ENCODE measurements at regions not wholly inside any gene's neighbourhood (a gene's known extent, or its start where the extent isn't known, plus 50 kb on each side); places are given as distances from the start of the nearest gene placed in this dataset.

DNA sequence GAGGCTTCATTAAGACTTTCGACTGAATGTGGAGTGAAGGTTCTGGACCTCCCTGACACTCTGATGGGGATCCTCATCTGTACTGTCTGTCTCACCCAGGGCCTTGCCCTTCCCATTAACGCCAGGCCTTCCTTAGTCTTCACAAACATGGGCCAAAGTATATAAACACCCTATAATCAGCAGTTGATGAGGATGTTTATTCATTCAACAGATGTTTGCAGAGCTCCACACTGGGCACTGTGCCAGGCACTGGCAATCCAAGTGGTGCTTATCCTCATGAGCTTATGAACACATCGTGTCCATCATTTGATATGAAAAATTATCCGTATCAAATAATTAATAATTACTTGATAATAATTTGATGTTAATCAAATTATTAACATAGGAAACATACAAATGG is 454.4 kb downstream of the FUT8 start:
- DNase-seq (ENCODE audit: low read depth in 4 of 4, low spot score in 2 of 4) = no peak

DNA sequence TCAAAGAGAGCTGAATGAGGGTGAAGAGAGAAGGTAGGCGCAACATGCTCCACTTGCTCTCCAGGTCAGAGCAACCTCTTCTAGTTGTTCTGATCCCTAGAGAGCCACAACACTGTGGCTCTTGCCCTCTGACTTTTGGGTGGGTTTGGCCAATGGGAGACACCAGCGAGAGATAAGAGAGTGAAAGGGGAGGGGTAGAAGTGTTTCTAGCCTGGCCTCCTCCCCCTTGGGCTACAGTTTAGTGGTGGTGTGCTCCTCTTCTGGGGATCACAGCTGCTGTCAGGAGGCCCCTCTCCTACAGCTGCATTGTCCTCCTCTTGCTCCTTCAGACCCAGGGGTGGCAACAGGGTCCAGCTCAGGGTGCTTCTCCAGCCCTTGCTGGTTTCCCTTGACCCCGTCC is 454.8 kb downstream of the FUT8 start:
- no peak for DNase-seq (ENCODE audit: low read depth in 4 of 4, low spot score in 2 of 4)

DNA sequence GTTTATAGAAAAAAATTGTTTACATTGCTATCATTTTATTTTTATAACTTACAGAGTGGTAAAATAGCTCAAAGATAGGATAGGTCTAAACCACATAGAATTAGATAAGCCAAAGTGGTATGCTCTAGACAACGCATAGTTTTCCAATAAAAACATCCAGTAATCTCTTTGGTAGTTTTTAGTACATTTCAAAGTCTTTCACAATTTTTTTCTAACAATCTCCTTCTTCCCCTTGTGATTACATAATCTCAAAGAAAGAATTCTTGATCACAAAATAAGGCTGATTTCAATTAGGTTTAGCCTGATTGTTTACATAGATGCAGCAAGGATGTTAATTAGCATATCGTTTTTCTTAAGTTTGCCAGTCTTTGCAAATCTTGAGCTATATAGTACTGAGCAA is 460.0 kb downstream of the FUT8 start:
- no peak for DNase-seq (ENCODE audit: low read depth in 4 of 4, low spot score in 2 of 4)

DNA sequence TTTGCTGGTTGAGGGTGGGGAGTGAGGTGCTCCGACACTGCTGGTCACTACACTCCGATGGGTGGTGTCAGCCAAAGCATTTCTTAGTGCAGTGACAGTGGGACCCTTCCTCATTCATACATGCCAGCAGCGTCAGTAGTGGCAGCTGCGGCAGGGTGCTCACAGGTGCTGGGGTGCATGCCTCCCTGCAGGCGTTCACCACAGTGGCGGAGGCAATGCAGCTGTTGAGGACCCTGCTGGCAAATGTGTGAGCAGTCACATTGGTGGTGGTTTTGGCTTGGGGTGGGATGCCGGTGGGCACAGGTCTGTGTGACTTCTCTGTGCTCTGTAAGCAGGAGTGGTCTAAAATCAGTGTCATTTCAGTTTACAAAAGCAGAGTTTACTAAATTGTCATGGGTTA is 464.6 kb downstream of the FUT8 start:
- no peak for DNase-seq (ENCODE audit: low read depth in 4 of 4, low spot score in 2 of 4)

DNA sequence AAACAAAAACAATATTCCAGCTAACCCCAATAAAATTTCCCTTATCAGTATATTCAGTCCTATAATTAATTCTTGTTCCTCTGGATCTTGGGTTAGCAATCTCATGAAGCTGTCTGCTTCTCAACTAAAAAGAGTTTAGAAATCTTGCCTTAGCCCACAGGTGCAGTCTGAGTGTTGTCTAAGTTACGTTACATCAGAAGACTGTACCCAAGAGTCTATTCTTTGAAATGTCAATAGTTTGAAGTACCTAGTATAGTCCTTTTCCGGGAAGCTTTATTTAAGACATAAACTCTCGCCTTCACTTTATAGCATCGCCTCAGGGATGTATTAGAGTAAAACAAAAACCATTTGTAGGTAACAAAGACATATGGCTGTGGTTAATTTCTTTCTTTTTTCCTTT is 465.1 kb downstream of the FUT8 start:
- no peak for DNase-seq (ENCODE audit: low read depth in 4 of 4, low spot score in 2 of 4)

DNA sequence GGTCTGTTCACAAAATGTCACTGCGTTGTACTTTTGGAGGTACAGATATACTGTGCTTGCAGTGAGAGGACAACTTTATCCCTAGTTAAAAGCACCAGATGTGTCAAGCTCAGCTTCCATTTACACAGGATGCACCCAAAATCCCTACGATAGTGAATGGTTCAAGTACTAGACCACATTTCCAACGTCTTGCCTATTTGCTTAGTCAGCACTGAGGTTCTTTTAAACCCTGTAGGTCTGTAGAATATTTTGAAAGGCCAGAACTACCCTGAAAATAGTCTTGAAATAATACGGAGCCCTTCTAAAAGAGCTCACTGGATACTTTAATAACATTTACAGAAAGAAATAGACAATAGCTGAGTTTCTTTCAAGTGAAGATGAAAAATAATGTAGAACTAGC is 466.1 kb downstream of the FUT8 start:
- DNase-seq (ENCODE audit: low read depth in 4 of 4, low spot score in 2 of 4) = no peak

DNA sequence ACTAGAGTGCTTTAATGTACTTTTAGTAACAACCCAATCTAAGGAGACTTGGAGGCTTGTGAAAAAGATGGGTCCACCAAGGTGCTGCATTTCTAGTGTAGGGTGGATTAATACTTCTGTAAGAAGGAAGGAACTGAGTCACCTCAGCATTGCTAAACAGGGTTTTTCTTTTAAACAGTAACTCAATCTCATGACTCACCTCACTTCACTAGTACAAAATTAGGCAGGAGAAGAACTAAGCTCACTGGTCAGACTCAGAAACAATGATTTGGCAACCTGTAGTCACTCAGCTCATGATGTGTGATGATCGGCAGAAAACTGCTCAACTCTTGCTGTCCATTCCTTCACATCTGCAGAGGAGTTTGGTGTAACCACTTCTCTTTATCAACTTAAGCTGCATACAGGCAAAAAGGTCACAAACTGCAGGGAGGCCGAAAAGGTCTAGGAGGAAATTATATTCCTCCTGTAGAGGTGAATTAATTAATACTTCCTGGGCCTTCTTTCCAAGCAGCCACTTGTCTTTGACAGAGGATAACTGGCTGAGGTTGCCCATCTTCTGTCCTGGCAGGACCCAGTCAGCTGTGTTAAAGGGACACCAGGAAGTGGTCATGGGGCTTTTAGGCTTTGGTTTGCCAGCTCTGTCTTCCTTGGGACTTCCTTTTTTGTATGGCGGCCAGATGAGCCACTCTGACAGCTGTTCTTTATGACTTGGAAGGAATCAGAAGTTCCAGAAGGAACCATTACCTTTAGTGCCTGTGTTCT is 466.9 kb downstream of the FUT8 start:
- DNase-seq (ENCODE audit: low read depth in 4 of 4, low spot score in 2 of 4) = no peak

DNA sequence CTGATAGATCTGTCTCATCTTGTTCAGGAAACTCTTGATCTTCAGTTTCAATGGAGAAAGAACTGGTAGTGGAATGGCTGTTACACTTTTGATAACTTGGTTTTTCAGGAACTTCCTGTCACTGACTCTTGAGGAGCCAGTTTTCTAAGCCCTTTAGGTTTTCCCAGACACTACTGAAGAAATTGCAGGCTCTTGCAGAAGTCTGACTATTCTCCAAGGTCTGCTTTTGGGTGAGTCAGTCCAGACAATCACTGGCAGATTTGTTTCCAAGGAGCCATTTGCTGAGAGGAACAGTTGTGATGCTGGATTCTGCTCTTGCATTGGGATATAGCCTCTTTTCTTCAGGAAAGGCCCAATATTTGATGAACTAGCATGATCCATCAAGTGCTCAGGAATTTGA is 468.0 kb downstream of the FUT8 start:
- no peak for DNase-seq (ENCODE audit: low read depth in 4 of 4, low spot score in 2 of 4)

DNA sequence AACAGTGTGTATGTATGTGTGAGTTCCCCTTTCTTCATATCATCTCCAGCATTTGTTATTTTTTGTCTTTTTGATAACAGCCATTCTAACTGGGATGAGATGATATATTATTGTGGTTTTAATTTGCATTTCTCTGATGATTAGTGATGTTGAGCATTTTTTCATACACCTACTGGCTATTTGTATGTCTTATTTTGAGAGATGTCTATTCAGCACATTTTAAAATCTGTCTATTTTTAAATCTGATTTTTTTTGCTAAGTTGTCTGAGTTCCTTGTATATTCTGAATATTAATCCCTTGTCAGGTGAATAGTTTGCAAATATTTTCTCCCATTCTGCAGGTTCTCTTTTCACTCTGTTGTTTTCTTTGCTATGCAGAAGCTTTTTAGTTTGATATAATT is 469.1 kb downstream of the FUT8 start:
- no peak for DNase-seq (ENCODE audit: low read depth in 4 of 4, low spot score in 2 of 4)

DNA sequence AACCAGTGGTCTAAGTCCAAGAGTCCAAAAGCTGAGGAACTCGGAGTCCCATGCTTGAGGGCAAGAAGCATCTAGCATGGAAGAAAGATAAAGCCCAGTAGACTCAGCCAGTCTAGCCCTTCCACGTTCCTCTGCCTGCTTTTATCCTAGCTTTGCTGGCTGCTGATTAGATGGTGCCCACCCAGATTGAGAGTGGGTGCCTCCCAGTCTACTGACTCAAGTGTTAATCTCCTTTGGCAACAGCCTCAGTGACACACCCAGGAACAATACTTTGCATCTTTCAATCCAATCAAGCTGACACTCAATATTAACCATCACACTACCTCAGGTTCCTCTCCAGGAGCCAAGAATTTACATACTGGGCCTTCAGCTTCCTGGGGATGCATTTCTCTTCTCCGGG is 476.1 kb downstream of the FUT8 start:
- DNase-seq (ENCODE audit: low read depth in 4 of 4, low spot score in 2 of 4) = no peak

DNA sequence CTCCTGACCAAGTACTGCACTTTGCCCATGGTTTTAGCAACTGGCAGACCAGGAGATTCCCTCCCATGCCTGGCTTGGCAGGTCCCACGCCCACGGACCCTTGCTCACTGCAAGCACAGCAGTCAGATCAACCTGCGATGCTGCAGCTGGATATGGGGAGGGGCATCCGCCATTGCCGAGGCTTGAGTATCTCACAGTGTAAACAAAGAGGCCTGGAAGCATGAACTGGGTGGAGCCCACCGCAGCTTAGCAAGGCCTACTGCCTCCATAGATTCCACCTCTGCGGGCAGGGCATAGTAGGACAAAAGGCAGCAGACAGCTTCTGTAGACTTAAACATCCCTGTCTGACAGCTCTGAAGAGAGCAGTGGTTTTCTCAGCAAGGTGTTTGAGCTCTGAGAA is 479.8 kb downstream of the FUT8 start:
- no peak for DNase-seq (ENCODE audit: low read depth in 4 of 4, low spot score in 2 of 4)

DNA sequence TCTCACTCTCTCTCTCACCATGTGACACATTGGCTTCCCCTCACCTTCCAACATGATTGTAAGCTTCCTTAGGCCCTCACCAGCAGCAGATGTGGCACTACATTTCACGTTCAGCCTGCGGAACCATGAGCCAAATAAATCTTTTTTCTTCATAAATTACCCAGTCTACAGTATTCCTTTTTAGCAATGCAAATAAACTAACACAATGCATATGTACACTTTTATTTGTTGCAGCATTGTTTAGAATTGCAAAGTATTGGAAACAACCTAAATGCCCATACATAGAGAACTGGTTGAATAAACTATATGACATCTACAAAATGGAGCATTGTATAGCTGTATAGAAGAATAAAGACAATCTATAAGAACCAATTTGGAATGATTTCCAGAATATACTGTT is 487.6 kb downstream of the FUT8 start:
- no peak for DNase-seq (ENCODE audit: low read depth in 4 of 4, low spot score in 2 of 4)

DNA sequence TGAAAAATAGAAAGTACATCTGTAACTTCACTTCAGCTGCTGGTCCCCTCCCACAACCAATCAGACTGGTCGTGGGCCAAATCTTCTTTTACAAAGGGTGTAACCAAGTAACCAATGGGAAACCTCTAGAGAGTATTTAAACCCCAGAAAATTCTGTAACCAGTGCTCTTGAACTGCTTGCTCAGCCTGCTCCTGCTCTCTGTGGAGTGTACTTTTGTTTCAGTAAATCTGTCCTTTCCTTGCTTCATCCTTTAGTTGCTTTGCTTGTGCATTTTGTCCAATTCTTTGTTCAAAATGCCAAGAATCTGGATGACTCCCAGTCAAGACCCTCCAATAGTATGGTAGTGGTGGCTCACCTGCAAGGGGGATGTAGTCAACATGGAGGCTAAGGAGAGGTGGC is 489.1 kb downstream of the FUT8 start:
- no peak for DNase-seq (ENCODE audit: low read depth in 4 of 4, low spot score in 2 of 4)

DNA sequence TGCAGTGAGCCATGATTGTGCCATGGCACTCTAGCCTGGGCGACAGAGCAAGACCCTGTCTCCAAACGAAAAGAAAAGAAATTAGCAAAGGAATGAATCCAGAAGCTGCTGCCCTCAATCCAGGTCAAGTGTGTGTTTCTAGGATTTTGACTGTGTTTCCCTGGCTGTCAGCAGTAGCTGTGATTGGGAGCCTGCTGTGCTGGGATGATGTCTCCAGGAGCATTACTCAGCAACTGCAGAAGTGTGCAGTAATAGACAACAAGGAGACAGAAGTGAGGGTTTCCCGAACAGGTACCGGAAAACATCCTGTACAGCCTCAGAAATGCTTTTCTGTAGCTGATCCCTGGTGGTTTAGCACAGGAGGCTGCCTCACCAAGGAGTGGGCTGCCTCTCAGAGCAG is 492.5 kb downstream of the FUT8 start:
- DNase-seq (ENCODE audit: low read depth in 4 of 4, low spot score in 2 of 4) = no peak

DNA sequence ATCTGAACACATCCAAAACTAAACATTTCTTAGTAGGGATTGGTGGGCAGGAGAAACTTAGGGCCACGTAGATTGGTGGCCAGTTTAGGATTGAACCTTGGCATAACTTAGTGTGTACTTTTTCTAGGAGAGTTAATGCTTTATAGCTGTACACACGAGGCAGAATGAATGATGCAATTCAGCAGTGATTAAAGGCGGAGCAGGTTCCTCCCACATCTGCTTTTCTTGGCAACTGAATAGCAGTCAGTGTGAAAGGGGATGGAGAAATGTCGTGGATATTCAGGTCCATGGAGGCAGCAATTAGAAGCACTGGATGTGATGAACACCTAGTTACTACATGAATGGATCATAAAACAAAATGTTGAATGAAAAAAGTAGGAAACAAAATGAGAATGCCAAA is 493.8 kb downstream of the FUT8 start:
- DNase-seq (ENCODE audit: low read depth in 4 of 4, low spot score in 2 of 4) = no peak

DNA sequence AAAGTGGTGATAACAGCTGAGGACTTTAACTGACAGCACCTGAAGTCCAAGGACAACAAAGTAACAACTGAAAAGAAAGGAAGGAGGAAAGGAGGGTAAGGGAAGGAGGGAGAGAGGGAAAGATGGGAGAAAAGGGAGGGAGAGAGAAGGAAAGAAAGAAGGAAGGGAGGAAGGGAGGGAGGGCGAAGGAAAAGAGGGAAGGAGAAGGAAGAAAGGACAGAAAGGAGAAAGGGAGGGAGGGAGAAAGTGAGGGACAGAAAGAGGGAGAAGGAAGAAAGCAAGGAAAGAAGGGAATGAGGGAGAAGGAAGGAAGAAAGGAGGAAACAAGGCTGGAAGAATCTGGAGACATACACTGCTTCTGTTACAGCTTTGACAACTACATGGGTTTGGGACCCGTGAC is 494.4 kb downstream of the FUT8 start:
- no peak for DNase-seq (ENCODE audit: low read depth in 4 of 4, low spot score in 2 of 4)

DNA sequence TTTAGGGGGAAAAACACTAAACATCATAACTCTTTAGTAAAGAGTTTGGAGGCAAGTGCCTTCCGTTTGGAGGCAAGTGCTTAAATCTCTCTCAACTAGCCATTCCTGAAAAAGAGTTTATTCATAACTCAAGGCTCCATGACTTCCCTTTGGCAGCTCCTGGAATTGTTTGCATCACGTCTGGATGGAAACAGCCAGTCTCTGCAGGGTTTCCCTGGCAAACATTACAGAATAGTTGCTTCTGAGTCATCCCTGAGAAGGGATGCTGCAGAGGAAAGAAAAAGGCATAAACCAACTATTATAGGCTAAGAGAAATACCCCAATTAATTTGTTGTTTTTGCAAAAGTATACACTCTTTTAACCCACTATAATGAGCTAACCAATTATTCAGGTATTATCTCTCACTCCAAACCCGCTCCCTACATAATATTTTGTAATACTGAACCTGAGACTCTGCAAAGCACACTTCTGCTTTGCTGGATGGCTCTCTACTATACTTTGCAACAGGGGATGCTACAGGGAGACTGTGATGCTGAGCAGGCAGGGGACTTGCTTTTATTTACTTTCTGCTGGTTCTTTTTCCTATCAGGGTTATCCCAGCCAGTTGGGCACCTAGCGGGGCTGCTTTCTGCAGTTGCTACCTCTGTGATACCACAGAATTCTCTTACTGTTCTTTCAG is 497.7 kb downstream of the FUT8 start:
- DNase-seq (ENCODE audit: low read depth in 4 of 4, low spot score in 2 of 4) = no peak

DNA sequence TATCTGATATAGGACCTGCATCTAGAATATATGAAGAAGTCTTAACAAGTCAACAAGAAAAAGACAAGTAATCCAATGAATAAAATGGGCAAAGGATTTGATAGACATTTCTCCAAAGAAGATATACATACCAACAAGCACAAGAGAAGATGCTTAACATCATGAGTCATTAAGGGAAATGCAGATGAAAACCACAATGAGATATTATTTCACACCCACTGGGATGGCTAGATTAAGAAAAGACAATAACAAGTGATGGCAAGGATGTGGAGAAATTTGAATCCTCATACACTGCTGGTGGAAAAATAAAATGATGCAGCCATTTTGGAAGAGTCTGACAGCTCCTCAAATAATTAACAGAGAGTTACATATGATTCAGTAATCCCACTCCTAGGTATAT is 502.6 kb downstream of the FUT8 start:
- DNase-seq (ENCODE audit: low read depth in 4 of 4, low spot score in 2 of 4) = no peak

DNA sequence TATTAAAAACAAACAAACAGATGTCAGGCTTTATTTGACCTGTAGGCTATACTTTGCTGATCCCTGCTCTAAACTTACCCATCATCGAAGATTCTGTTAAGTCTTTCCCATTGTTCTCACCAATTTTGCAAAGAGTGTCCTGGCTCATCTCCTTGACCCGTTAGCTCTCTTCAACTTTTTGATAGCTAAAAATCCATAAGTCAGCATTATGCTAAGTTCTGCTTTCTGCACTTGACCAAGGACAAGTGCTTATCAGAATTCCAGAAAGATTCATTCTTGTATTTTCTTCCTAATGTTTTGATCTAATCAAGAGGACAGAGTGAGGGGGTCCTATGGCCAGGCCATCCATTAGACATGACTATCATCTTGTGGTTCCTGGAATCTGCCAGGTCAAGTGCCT is 503.5 kb downstream of the FUT8 start:
- DNase-seq (ENCODE audit: low read depth in 4 of 4, low spot score in 2 of 4) = no peak

DNA sequence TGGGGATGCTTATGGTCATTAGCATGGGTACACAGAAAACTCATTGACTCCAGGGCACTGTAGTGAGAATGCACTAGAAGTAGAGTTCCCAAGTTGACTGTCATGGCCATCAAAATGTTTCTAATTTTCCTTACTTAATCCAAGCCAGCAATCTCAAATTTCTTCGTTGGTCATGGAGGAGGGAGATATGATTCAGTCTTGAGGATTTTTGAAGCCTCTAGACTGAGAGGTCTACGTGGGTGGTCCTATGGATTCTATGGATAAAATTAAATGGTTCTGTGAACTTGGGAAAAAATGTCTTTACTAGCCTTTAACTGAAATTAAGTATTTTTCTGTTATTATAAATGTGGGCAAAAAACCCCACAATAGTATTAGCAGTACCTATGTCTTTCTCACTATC is 508.5 kb downstream of the FUT8 start:
- no peak for DNase-seq (ENCODE audit: low read depth in 4 of 4, low spot score in 2 of 4)

DNA sequence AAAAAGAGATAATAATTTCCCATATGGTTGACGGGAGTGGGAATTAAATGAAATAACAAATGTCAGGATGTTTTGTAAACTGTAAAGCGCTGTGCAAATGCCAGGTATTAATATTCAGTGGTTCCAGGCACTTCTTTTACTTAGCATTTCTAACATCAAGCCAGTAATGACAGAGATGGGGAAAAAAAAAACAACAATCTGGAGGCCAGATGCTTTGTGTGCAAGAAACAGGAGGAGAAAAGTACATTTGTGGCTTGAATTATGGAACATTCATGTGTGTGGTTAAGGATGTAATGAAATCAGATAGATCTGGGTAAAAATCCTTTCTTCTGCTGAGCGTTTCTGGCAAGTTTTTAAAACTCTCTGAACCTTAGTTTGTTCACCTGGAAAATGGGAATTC is 509.6 kb downstream of the FUT8 start:
- DNase-seq (ENCODE audit: low read depth in 4 of 4, low spot score in 2 of 4) = no peak

DNA sequence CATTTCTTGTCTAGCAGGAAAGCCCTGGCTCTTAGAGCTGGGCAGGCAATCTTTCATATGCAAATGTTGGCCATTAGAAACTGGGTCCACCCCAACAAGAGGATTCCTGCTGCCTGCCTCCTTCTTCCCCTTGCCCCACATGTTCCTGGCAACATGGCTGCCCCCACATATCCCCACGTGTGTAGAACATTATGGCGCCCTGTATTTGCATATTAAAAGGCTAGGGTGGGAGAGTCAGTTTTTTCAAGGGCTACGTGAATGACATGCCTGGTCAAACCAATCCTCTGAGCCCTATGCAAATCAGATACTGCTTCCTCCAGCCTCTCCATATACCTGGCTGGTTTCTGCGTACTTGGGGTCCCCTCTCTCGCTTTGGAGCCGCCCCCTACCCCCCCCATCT is 514.0 kb downstream of the FUT8 start:
- no peak for DNase-seq (ENCODE audit: low read depth in 4 of 4, low spot score in 2 of 4)

Data from left renal cortex interstitium (tissue), 4 donors.